Stimulated activated CD4-positive, alpha-beta T cell treated with anti-CD3 and anti-CD28 coated beads, TNF-alpha, amount 100 ng/mL, for 24 hours (primary cell): ENCODE measurements at regions not wholly inside any gene's neighbourhood (a gene's known extent, or its start where the extent isn't known, plus 50 kb on each side); places are given as distances from the start of the nearest gene placed in this dataset.

ENCODE experiments used
- DNase-seq, 3 experiments: peaks; one replicate each; pipeline ENCODE4 v3.0.0-alpha.2; 2020; ENCODE audit warnings: low read depth in 3 of 3

- peak in 2 of 3 experiments; percentile 5 to 14 for DNase-seq
Observed at GRCh38 chr4:26020083-26020668, 106.2 kb downstream of the SMIM20 start.

GRCh38 chr4:26020881-26021280 is 106.9 kb downstream of the SMIM20 start:
- no peak for DNase-seq

- no peak for DNase-seq
Observed at GRCh38 chr4:26021417-26022345, 107.7 kb downstream of the SMIM20 start.

- no peak for DNase-seq
Observed at GRCh38 chr4:26022346-26023202, 108.6 kb downstream of the SMIM20 start.

- DNase-seq, result no peak
Observed at GRCh38 chr4:26023203-26023972, 109.4 kb downstream of the SMIM20 start.

- DNase-seq, result no peak
Observed at GRCh38 chr4:26024079-26024478, 110.1 kb downstream of the SMIM20 start.

GRCh38 chr4:26028133-26028792 is 114.2 kb downstream of the SMIM20 start:
- no peak for DNase-seq

GRCh38 chr4:26028793-26029567 is 115.0 kb downstream of the SMIM20 start:
- DNase-seq, result peak; percentile 42 to 78 (median 63)

GRCh38 chr4:26029568-26030131 is 115.6 kb downstream of the SMIM20 start:
- DNase-seq, result no peak

GRCh38 chr4:26030260-26030667 is 116.2 kb downstream of the SMIM20 start:
- no peak for DNase-seq

GRCh38 chr4:26030780-26031179 is 116.8 kb downstream of the SMIM20 start:
- no peak for DNase-seq

GRCh38 chr4:26031704-26032103 is 117.7 kb downstream of the SMIM20 start:
- no peak for DNase-seq

GRCh38 chr4:26032142-26032541 is 118.1 kb downstream of the SMIM20 start:
- no peak for DNase-seq

- DNase-seq, result no peak
Observed at GRCh38 chr4:26032630-26033317, 118.8 kb downstream of the SMIM20 start.

- no peak for DNase-seq
Observed at GRCh38 chr4:26033389-26033788, 119.4 kb downstream of the SMIM20 start.

GRCh38 chr4:26034849-26035248 is 120.8 kb downstream of the SMIM20 start:
- DNase-seq, result peak in 1 of 3 experiments; percentile 22

GRCh38 chr4:26035921-26036320 is 121.9 kb downstream of the SMIM20 start:
- no peak for DNase-seq

- DNase-seq, result no peak
Observed at GRCh38 chr4:26039639-26040359, 125.8 kb downstream of the SMIM20 start.
